ENCODE measurements at regions not wholly inside any gene's neighbourhood (a gene's known extent, or its start where the extent isn't known, plus 50 kb on each side); places are given as distances from the start of the nearest gene placed in this dataset.

DNA sequence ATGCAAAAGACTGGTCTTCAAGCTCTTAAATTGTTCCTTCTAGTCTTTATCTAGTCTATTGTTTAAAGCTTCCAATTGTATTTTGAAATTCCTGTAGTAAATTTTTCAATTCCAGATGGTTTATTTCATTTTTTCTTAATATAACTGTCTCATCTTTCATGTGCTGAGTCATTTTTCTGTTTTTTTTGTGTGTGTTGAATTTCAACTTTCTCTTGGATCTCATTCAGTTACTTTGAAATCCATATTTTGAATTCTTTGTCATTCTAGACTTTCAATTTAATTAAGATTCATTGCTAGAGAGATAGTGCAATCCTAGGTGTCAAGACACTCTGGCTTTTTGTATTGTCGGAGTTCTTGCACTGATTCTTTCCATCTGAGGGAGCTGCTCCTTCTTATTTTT, 128.0 kb upstream of the PRKG2 start:
- TF ChIP-seq, protein P1, sequence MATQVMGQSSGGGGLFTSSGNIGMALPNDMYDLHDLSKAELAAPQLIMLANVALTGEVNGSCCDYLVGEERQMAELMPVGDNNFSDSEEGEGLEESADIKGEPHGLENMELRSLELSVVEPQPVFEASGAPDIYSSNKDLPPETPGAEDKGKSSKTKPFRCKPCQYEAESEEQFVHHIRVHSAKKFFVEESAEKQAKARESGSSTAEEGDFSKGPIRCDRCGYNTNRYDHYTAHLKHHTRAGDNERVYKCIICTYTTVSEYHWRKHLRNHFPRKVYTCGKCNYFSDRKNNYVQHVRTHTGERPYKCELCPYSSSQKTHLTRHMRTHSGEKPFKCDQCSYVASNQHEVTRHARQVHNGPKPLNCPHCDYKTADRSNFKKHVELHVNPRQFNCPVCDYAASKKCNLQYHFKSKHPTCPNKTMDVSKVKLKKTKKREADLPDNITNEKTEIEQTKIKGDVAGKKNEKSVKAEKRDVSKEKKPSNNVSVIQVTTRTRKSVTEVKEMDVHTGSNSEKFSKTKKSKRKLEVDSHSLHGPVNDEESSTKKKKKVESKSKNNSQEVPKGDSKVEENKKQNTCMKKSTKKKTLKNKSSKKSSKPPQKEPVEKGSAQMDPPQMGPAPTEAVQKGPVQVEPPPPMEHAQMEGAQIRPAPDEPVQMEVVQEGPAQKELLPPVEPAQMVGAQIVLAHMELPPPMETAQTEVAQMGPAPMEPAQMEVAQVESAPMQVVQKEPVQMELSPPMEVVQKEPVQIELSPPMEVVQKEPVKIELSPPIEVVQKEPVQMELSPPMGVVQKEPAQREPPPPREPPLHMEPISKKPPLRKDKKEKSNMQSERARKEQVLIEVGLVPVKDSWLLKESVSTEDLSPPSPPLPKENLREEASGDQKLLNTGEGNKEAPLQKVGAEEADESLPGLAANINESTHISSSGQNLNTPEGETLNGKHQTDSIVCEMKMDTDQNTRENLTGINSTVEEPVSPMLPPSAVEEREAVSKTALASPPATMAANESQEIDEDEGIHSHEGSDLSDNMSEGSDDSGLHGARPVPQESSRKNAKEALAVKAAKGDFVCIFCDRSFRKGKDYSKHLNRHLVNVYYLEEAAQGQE (IDR thresholded peaks at IDR 0.05; ENCODE audit: insufficient replicate concordance, low read depth): no peak
- TF ChIP-seq, protein P2, sequence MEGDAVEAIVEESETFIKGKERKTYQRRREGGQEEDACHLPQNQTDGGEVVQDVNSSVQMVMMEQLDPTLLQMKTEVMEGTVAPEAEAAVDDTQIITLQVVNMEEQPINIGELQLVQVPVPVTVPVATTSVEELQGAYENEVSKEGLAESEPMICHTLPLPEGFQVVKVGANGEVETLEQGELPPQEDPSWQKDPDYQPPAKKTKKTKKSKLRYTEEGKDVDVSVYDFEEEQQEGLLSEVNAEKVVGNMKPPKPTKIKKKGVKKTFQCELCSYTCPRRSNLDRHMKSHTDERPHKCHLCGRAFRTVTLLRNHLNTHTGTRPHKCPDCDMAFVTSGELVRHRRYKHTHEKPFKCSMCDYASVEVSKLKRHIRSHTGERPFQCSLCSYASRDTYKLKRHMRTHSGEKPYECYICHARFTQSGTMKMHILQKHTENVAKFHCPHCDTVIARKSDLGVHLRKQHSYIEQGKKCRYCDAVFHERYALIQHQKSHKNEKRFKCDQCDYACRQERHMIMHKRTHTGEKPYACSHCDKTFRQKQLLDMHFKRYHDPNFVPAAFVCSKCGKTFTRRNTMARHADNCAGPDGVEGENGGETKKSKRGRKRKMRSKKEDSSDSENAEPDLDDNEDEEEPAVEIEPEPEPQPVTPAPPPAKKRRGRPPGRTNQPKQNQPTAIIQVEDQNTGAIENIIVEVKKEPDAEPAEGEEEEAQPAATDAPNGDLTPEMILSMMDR (IDR thresholded peaks at IDR 0.05; ENCODE audit: insufficient read depth, low read length): no peak
- TF ChIP-seq POLR2AphosphoS5 (IDR thresholded peaks at IDR 0.05; ENCODE audit: low read depth): no peak
- TF ChIP-seq GABPA (IDR thresholded peaks at IDR 0.05; ENCODE audit: low read depth): no peak

Measured in HL-60 (cell line).